NT2/D1 (cell line): ENCODE measurements at regions not wholly inside any gene's neighbourhood (a gene's known extent, or its start where the extent isn't known, plus 50 kb on each side); places are given as distances from the start of the nearest gene placed in this dataset.
"Not testable (repeated sequence)": the region's sequence is repeated elsewhere in the genome, so short reads cannot be mapped to it uniquely, and the experiment has no call there.

Source experiments
- DNase-seq: peaks from one replicate; pipeline ENCODE4 v3.0.0-alpha.2; 2011; ENCODE audit warnings: low read depth, low spot score
- H3K27me3 ChIP-seq: 2 replicates; pipeline ENCODE4 v1.6.0; 2011; ENCODE audit warnings: mild to moderate bottlenecking; ENCODE audit not compliant: insufficient read length, insufficient read depth
- H3K36me3 ChIP-seq: 2 replicates; pipeline ENCODE4 v1.6.1; 2011; ENCODE audit warnings: mild to moderate bottlenecking, low read length, mixed read lengths; ENCODE audit not compliant: insufficient read depth, insufficient read length
- H3K4me1 ChIP-seq: 2 replicates; pipeline ENCODE4 v1.5.1; 2011; ENCODE audit not compliant: insufficient read depth, insufficient read length
- H3K4me3 ChIP-seq: 2 replicates; pipeline ENCODE4 v1.5.1; 2011; ENCODE audit warnings: low read depth; ENCODE audit not compliant: insufficient read length
- H3K9ac ChIP-seq: 2 replicates; pipeline ENCODE4 v1.6.0; 2011; ENCODE audit warnings: low read depth; ENCODE audit not compliant: insufficient read length
- H3K9me3 ChIP-seq: 2 replicates; pipeline ENCODE4 v1.5.1; 2011; ENCODE audit warnings: mild to moderate bottlenecking, low read length; ENCODE audit not compliant: insufficient read depth
- SUZ12 ChIP-seq: IDR thresholded peaks from 2 replicates; pipeline ENCODE4 v1.6.1; 2011; ENCODE audit not compliant: insufficient read length, insufficient read depth; ENCODE audit errors: extremely low read depth
- YY1 ChIP-seq: IDR thresholded peaks from 2 replicates; pipeline ENCODE4 v1.6.1; 2011; ENCODE audit not compliant: insufficient read length, insufficient read depth
- ZNF274 ChIP-seq: IDR thresholded peaks from 2 replicates; pipeline ENCODE4 v1.6.1; 2011; ENCODE audit warnings: mild to moderate bottlenecking, low read depth, low read length

- H3K9me3 ChIP-seq = no peaks in the 10 kb centered on the region; the same call in 1 of the 2 replicates
- H3K27me3 ChIP-seq = no peaks in the 10 kb centered on the region
- H3K36me3 ChIP-seq = no peaks in the 10 kb centered on the region
- H3K4me1 ChIP-seq = no peaks in the 10 kb centered on the region
- H3K9ac ChIP-seq = no peak overlapping the region
- H3K4me3 ChIP-seq = no peak overlapping the region
- DNase-seq = no peak
- TF ChIP-seq ZNF274 = no peak
- TF ChIP-seq YY1 = no peak
- TF ChIP-seq SUZ12 = no peak
Observed at GRCh38 chr12:60225216-60226000, 629.6 kb downstream of the SLC16A7 start.

DNA sequence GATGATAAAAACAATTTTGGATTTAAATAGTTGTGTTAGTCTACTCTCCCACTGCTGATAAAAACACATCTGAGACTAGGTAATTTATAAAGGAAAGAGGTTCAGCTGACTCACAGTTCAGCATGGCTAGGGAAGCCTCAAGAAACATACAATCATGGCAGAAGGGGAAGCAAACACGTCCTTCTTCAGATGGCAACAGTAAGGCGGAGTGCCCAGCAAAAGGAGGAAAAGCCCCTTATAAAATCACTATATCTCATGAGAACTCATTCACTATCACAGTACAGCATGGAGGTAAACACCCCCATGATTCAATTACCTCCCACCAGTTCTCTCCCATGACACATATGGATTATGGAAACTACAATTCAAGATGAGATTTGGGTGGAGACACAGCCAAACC lies 632.1 kb downstream of the SLC16A7 start:
- H3K4me1 ChIP-seq = no peaks in the 10 kb centered on the region
- H3K36me3 ChIP-seq = no peaks in the 10 kb centered on the region
- DNase-seq = no peak
- TF ChIP-seq ZNF274 = no peak
- no peak for TF ChIP-seq SUZ12
- TF ChIP-seq YY1 = no peak
- no peak overlapping the region for H3K9ac ChIP-seq
- H3K4me3 ChIP-seq = no peak overlapping the region
- H3K9me3 ChIP-seq = no peaks in the 10 kb centered on the region
- no peaks in the 10 kb centered on the region for H3K27me3 ChIP-seq

DNA sequence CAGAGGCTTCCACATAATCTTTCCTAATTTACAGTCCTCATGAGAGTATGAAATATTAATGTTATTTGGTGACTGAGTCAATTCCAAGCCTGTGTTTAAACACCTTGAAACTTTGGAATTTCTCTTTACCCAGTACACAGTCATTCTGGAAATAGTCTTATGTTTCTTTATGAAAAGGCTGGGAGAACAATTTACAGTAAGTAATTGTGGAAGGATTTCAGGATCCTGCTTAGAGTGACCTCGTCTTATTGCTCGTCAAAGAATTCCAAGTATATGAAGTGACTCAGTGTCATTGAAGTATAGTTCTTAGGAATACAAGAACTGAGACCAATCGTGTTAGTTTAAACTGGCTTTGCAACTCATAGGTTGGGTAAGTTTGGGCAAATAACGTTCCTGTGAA lies 634.2 kb downstream of the SLC16A7 start:
- H3K9me3 ChIP-seq = no peaks in the 10 kb centered on the region
- TF ChIP-seq SUZ12 (no peak), ZNF274 (no peak), YY1 (no peak)
- no peak overlapping the region for H3K9ac ChIP-seq
- no peaks in the 10 kb centered on the region for H3K36me3 ChIP-seq
- no peak overlapping the region for H3K4me3 ChIP-seq
- DNase-seq = no peak
- no peaks in the 10 kb centered on the region for H3K27me3 ChIP-seq
- peaks cover 3% of the 10 kb centered on the region for H3K4me1 ChIP-seq

GRCh38 chr12:60231303-60231702 lies 635.5 kb downstream of the SLC16A7 start:
- no peak for DNase-seq

GRCh38 chr12:60231976-60232907 lies 636.4 kb downstream of the SLC16A7 start:
- H3K4me1 ChIP-seq = peaks cover 6% of the 10 kb centered on the region
- no peaks in the 10 kb centered on the region for H3K27me3 ChIP-seq
- no peak for DNase-seq
- no peaks in the 10 kb centered on the region for H3K36me3 ChIP-seq
- H3K9me3 ChIP-seq = no peaks in the 10 kb centered on the region
- H3K4me3 ChIP-seq = no peak overlapping the region
- H3K9ac ChIP-seq = no peak overlapping the region
- TF ChIP-seq ZNF274 (no peak), SUZ12 (no peak), YY1 (no peak)

More at GRCh38 chr12:60231303-60231702, 635.5 kb downstream of the SLC16A7 start:
- TF ChIP-seq ZNF274 (no peak), YY1 (no peak), SUZ12 (no peak)
- no peaks in the 10 kb centered on the region for H3K36me3 ChIP-seq
- H3K4me1 ChIP-seq = peaks cover 6% of the 10 kb centered on the region
- H3K9ac ChIP-seq = no peak overlapping the region
- no peaks in the 10 kb centered on the region for H3K9me3 ChIP-seq
- H3K27me3 ChIP-seq = no peaks in the 10 kb centered on the region
- no peak overlapping the region for H3K4me3 ChIP-seq

GRCh38 chr12:60234611-60235195 lies 638.9 kb downstream of the SLC16A7 start:
- not testable (repeated sequence) for H3K9me3 ChIP-seq, H3K27me3 ChIP-seq, DNase-seq, H3K4me1 ChIP-seq, H3K36me3 ChIP-seq, H3K9ac ChIP-seq, H3K4me3 ChIP-seq

DNA sequence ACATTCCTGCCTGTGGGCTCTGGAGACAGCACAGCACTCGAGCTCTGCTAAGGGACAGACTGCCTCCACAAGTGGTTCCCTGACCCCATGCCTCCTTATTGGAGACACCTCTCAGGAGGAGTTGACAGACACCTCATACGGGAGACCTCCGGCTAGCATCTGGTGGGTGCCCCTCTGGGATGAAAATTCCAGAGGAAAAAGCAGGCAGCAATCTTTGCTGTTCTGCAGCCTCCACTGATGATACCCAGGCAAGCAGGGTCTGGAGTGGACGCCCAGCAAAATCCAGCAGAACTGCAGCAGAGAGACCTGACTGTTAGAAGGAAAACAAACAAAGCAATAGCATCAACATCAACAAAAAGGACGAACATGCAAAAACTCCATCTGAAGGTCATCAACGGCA lies 639.4 kb downstream of the SLC16A7 start:
- no peak for TF ChIP-seq ZNF274
- no peak for TF ChIP-seq YY1
- no peak for TF ChIP-seq SUZ12
- Histone ChIP-seq H3K4me3 (no peak overlapping the region), H3K36me3 (no peaks in the 10 kb centered on the region), H3K4me1 (peaks cover 6% of the 10 kb centered on the region), H3K9me3 (no peaks in the 10 kb centered on the region), H3K9ac (no peak overlapping the region), H3K27me3 (no peaks in the 10 kb centered on the region)
- DNase-seq = no peak

DNA sequence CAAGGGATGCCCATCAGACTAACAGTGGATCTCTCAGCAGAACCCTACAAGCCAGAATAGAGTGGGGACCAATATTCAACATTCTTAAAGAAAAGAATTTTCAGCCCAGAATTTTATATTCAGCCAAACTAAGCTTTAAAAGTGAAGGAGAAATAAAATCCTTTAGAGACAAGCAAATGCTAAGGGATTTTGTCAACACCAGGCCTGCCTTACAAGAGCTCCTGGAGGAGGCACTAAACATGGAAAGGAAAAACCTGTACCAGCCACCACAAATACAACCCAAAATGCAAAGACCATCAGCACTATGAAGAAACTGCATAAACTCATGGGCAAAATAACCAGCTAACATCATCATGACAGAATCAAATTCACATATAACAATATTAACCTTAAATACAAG lies 640.6 kb downstream of the SLC16A7 start:
- H3K36me3 ChIP-seq, DNase-seq, H3K9me3 ChIP-seq, H3K27me3 ChIP-seq, H3K9ac ChIP-seq, H3K4me1 ChIP-seq, H3K4me3 ChIP-seq: not testable (repeated sequence)
